H1 (cell line): ENCODE measurements at regions not wholly inside any gene's neighbourhood (a gene's known extent, or its start where the extent isn't known, plus 50 kb on each side); places are given as distances from the start of the nearest gene placed in this dataset.

Experiments used
- ATF2 ChIP-seq: IDR thresholded peaks from 2 replicates; pipeline ENCODE4 v1.6.1; 2012; ENCODE audit warnings: low read length, inconsistent platforms
- CHD7 ChIP-seq: fragments of 300-600 bp; sonication (generic); IDR thresholded peaks from 2 replicates; pipeline ENCODE4 v1.7.1; 2012; ENCODE audit warnings: low read length, moderate library complexity, mild to moderate bottlenecking, inconsistent platforms; ENCODE audit not compliant: insufficient replicate concordance
- GABPA ChIP-seq: IDR thresholded peaks from 2 replicates; pipeline ENCODE4 v1.6.1; 2011; ENCODE audit warnings: mild to moderate bottlenecking, low read length, moderate library complexity, borderline replicate concordance; ENCODE audit not compliant: insufficient read depth
- GTF2F1 ChIP-seq: IDR thresholded peaks from 2 replicates; pipeline ENCODE4 v1.6.1; 2012; ENCODE audit warnings: low read depth, low read length, improper control_type of control experiment, borderline replicate concordance
- KDM4A ChIP-seq: IDR thresholded peaks from one replicate; pipeline ENCODE4 v1.7.1; 2012; ENCODE audit warnings: low read depth, mild to moderate bottlenecking, moderate library complexity, low read length, inconsistent platforms; ENCODE audit not compliant: severe bottlenecking
- MAX ChIP-seq: IDR thresholded peaks from 2 replicates; pipeline ENCODE4 v1.6.1; 2012; ENCODE audit warnings: inconsistent platforms
- NRF1 ChIP-seq: IDR thresholded peaks from 2 replicates; pipeline ENCODE4 v1.6.1; 2011; ENCODE audit warnings: mild to moderate bottlenecking, low read depth, low read length, improper control_type of control experiment
- POU5F1 ChIP-seq: IDR thresholded peaks from 2 replicates; pipeline ENCODE4 v1.6.1; 2011; ENCODE audit warnings: low read depth, mild to moderate bottlenecking, low read length, moderate library complexity
- SRF ChIP-seq: IDR thresholded peaks from 2 replicates; pipeline ENCODE4 v1.6.1; 2011; ENCODE audit warnings: mild to moderate bottlenecking, low read depth, low read length, moderate library complexity
- TBP ChIP-seq: IDR thresholded peaks from 2 replicates; pipeline ENCODE4 v1.6.1; 2011; ENCODE audit warnings: low read depth, low read length, improper control_type of control experiment
- TEAD4 ChIP-seq: IDR thresholded peaks from 2 replicates; pipeline ENCODE4 v1.6.1; 2012; ENCODE audit warnings: low read depth, low read length, inconsistent platforms, mixed read lengths

GRCh38 chr12:91502208-91502607, 319.6 kb upstream of the DCN start (continued):
- TF ChIP-seq CHD7, result no peak
- TF ChIP-seq SRF, result no peak
- no peak for TF ChIP-seq TBP
- TF ChIP-seq GTF2F1, result no peak
- no peak for TF ChIP-seq TEAD4
- no peak for TF ChIP-seq KDM4A
- TF ChIP-seq POU5F1, result no peak
- TF ChIP-seq ATF2, result no peak
- no peak for TF ChIP-seq GABPA
- no peak for TF ChIP-seq NRF1
- TF ChIP-seq MAX, result no peak
